SU-DHL-6 (cell line): ENCODE measurements at regions not wholly inside any gene's neighbourhood (a gene's known extent, or its start where the extent isn't known, plus 50 kb on each side); places are given as distances from the start of the nearest gene placed in this dataset.

Experiments
- H2AFZ ChIP-seq: fragments of 200-600 bp; sonication (generic); 2 replicates; pipeline ENCODE4 v1.6.1; 2014; ENCODE audit warnings: low read depth, mild to moderate bottlenecking, moderate library complexity, mixed read lengths, antibody characterized with exemption, low read length; ENCODE audit not compliant: severe bottlenecking
- H3F3A ChIP-seq: fragments of 200-600 bp; shearing (Covaris generic); 2 replicates; pipeline ENCODE4 v1.6.0; 2016; ENCODE audit warnings: antibody characterized with exemption, mild to moderate bottlenecking; ENCODE audit not compliant: insufficient read depth
- H3K27ac ChIP-seq: fragments of 200-600 bp; sonication (generic); 2 replicates; pipeline ENCODE4 v1.5.1; 2016; ENCODE audit warnings: low read depth, mild to moderate bottlenecking, low read length, moderate library complexity, mixed read lengths
- H3K27me3 ChIP-seq: fragments of 200-600 bp; sonication (generic), shearing (Covaris generic); 2 replicates; pipeline ENCODE4 v1.6.0; 2014; ENCODE audit warnings: mild to moderate bottlenecking, low read length
- H3K36me3 ChIP-seq: fragments of 200-600 bp; sonication (generic); 2 replicates; pipeline ENCODE4 v1.6.1; 2014; ENCODE audit warnings: mild to moderate bottlenecking, low read length, mixed read lengths
- H3K4me2 ChIP-seq: fragments of 300-600, 200-600 bp; shearing (Covaris generic), sonication (generic); 2 replicates; pipeline ENCODE4 v1.6.0; 2014; ENCODE audit warnings: low read length, low read depth, mild to moderate bottlenecking; ENCODE audit not compliant: poor library complexity, severe bottlenecking
- H3K4me3 ChIP-seq: fragments of 200-600 bp; sonication (generic); 2 replicates; pipeline ENCODE4 v1.5.1; 2014; ENCODE audit warnings: antibody characterized with exemption, low read length, mild to moderate bottlenecking, mixed read lengths; ENCODE audit not compliant: insufficient read depth, poor library complexity, severe bottlenecking
- H3K79me2 ChIP-seq: fragments of 200-600 bp; sonication (generic); 2 replicates; pipeline ENCODE4 v1.6.1; 2014; ENCODE audit warnings: mild to moderate bottlenecking, low read length, moderate library complexity; ENCODE audit not compliant: insufficient read depth
- H3K9ac ChIP-seq: fragments of 200-600 bp; sonication (generic); 2 replicates; pipeline ENCODE4 v1.7.0; 2014; ENCODE audit warnings: mild to moderate bottlenecking, low read length
- H3K9me2 ChIP-seq: fragments of 200-600 bp; sonication (generic); replicated peaks from 2 replicates; pipeline ENCODE4 v1.6.1; 2014; ENCODE audit warnings: low read length; ENCODE audit not compliant: insufficient read depth
- H3K9me3 ChIP-seq: fragments of 200-600 bp; sonication (generic); 2 replicates; pipeline ENCODE4 v1.6.1; 2014; ENCODE audit warnings: low read length, mixed read lengths; ENCODE audit not compliant: insufficient read depth
- H4K20me1 ChIP-seq: fragments of 200-600 bp; sonication (generic); 2 replicates; pipeline ENCODE4 v1.6.1; 2014; ENCODE audit warnings: low read depth, mild to moderate bottlenecking, antibody characterized with exemption, low read length, moderate library complexity, mixed read lengths
- CTCF ChIP-seq: fragments of 200-600 bp; sonication (generic); IDR thresholded peaks from one replicate; pipeline ENCODE4 v1.5.1; 2017; ENCODE audit warnings: antibody characterized with exemption, mild to moderate bottlenecking, low read length, moderate library complexity; ENCODE audit not compliant: insufficient read depth, poor library complexity, severe bottlenecking
- EZH2phosphoT487 ChIP-seq: fragments of 200-600 bp; sonication (generic), shearing (Covaris generic); conservative IDR thresholded peaks from 2 replicates; pipeline ENCODE4 v1.6.1; 2018; ENCODE audit warnings: mild to moderate bottlenecking, antibody characterized with exemption, low read length, moderate library complexity, mixed read lengths

- no peak overlapping the region for H3K4me2 ChIP-seq
- H3K4me3 ChIP-seq = no peak overlapping the region
- H3K79me2 ChIP-seq = no peaks in the 10 kb centered on the region
- no peaks in the 10 kb centered on the region for H3F3A ChIP-seq
- H4K20me1 ChIP-seq = no peaks in the 10 kb centered on the region
- no peaks in the 10 kb centered on the region for H3K9me3 ChIP-seq
- H3K9me2 ChIP-seq = no peaks in the 10 kb centered on the region
- H3K27ac ChIP-seq = no peak overlapping the region
- H3K9ac ChIP-seq = no peak overlapping the region
- H2AFZ ChIP-seq = no peak overlapping the region
- H3K36me3 ChIP-seq = no peaks in the 10 kb centered on the region
- no peaks in the 10 kb centered on the region for H3K27me3 ChIP-seq
- TF ChIP-seq EZH2phosphoT487 (no peak), CTCF (no peak)
Measured at GRCh38 chr14:22036541-22037239, 363.1 kb upstream of the OR4E1 start.

- Histone ChIP-seq H3K79me2 (no peaks in the 10 kb centered on the region), H3K9ac (no peak overlapping the region), H3K27ac (no peak overlapping the region), H2AFZ (no peak overlapping the region), H3K36me3 (no peaks in the 10 kb centered on the region), H3K27me3 (no peaks in the 10 kb centered on the region), H3F3A (no peaks in the 10 kb centered on the region), H3K9me3 (no peaks in the 10 kb centered on the region), H3K4me3 (no peak overlapping the region), H4K20me1 (no peaks in the 10 kb centered on the region), H3K9me2 (no peaks in the 10 kb centered on the region), H3K4me2 (no peak overlapping the region)
- TF ChIP-seq EZH2phosphoT487 = no peak
- no peak for TF ChIP-seq CTCF
Measured at GRCh38 chr14:22026527-22026926, 352.9 kb upstream of the OR4E1 start.

GRCh38 chr14:22025879-22026278 lies 352.3 kb upstream of the OR4E1 start:
- Histone ChIP-seq H2AFZ (no peak overlapping the region), H3K27me3 (no peaks in the 10 kb centered on the region), H3K9ac (no peak overlapping the region), H3K27ac (no peak overlapping the region), H3K4me2 (no peak overlapping the region), H3F3A (no peaks in the 10 kb centered on the region), H3K9me2 (no peaks in the 10 kb centered on the region), H4K20me1 (no peaks in the 10 kb centered on the region), H3K36me3 (no peaks in the 10 kb centered on the region), H3K4me3 (no peak overlapping the region), H3K9me3 (no peaks in the 10 kb centered on the region), H3K79me2 (no peaks in the 10 kb centered on the region)
- TF ChIP-seq EZH2phosphoT487 (no peak), CTCF (no peak)
